ENCODE measurements at regions not wholly inside any gene's neighbourhood (a gene's known extent, or its start where the extent isn't known, plus 50 kb on each side); places are given as distances from the start of the nearest gene placed in this dataset.

DNA sequence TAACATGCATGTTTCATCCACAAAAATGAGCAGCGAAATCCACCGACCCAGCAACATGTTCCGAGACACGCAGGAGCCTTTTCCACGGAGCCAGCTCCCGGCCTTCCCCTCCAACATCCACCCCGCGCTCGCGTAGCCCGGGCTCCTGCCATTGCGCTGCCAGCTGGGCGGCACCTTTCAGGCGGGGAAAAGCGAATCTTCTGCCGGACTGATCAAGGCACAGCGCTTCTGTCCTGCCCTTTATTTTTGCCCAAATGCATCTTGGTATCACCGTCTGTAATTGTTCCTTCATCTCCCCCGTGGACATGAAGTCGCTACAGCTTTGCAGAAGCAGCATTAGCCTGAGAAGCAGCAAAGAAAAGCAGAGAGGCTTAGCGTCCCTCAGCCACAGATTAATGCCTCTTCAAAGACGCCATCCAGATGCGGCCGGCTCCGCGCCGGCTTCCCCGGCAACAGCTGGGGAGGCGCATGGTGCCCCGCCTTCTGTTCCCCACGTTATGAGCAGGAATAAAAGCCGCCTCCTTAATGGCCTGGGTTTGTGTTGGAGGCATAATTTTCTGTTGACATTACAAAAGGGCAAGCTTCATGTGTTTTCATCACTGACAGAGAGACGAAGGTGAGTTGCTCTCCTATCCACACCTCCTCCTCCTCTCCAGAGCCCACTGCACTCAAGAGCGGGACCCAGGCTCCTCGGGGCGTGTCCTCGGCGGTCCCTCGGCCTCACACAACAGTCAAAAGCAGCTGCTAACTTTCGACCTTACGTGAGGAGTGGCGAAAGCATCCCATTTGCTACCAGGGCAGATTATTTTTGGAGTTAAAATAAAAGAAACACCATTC is 122.1 kb upstream of the SALL3 start:
- DNase-seq (ENCODE audit: low read depth), result no peak

DNA sequence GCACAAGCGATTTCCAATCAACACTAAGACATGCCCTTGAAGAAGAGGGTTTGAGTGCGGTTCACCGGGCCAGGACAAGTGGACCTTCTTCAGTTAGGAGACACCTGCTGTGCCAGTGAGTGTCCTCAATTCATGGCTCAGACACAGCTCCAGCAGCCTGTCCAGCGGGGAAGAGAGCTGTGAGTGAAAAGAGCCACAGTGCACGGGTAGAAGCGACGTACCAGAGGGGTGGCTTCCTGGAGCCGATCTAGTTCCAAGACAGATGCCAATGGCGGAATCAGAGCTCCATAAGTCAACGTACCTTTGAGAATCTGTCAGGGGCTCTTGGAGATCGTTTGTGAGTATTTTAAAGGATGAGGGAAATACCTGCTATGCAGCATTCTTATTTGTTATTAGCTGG is 119.9 kb upstream of the SALL3 start:
- no peak overlapping the region for H3K4me3 ChIP-seq (replicated peaks; ENCODE audit: low read depth, low read length)
- TF ChIP-seq, protein P1, sequence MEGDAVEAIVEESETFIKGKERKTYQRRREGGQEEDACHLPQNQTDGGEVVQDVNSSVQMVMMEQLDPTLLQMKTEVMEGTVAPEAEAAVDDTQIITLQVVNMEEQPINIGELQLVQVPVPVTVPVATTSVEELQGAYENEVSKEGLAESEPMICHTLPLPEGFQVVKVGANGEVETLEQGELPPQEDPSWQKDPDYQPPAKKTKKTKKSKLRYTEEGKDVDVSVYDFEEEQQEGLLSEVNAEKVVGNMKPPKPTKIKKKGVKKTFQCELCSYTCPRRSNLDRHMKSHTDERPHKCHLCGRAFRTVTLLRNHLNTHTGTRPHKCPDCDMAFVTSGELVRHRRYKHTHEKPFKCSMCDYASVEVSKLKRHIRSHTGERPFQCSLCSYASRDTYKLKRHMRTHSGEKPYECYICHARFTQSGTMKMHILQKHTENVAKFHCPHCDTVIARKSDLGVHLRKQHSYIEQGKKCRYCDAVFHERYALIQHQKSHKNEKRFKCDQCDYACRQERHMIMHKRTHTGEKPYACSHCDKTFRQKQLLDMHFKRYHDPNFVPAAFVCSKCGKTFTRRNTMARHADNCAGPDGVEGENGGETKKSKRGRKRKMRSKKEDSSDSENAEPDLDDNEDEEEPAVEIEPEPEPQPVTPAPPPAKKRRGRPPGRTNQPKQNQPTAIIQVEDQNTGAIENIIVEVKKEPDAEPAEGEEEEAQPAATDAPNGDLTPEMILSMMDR (IDR thresholded peaks at IDR 0.05; ENCODE audit: low read length, missing control alignments), result no peak
- DNase-seq (ENCODE audit: low read depth), result no peak

More for the DNA sequence above, 122.1 kb upstream of the SALL3 start:
- no peak overlapping the region for H3K4me3 ChIP-seq (replicated peaks; ENCODE audit: low read depth, low read length)
- TF ChIP-seq, protein P1 (IDR thresholded peaks at IDR 0.05; ENCODE audit: low read length, missing control alignments), result no peak

DNA sequence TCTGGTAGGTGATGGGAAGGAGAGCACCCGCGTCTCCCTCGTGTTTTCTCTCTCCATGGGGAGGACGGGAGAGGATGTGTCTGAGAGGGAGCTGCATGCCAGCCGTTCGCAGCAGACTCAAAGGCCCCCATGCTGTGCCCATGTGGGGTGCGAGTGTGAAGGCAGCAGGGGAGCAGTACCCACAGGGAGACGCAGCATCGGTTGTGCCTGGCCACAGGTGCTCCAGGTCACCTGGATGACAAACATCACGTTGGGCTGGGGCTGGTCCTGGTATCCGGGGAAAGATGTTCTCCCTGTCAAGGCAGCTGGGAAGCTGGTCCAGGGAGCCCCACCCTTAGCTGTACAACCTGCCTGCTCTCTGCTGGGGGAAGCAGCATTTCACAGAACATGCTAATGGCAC is 119.5 kb upstream of the SALL3 start:
- TF ChIP-seq, protein P1 (IDR thresholded peaks at IDR 0.05; ENCODE audit: low read length, missing control alignments), result no peak
- no peak for DNase-seq (ENCODE audit: low read depth)
- no peak overlapping the region for H3K4me3 ChIP-seq (replicated peaks; ENCODE audit: low read depth, low read length)

DNA sequence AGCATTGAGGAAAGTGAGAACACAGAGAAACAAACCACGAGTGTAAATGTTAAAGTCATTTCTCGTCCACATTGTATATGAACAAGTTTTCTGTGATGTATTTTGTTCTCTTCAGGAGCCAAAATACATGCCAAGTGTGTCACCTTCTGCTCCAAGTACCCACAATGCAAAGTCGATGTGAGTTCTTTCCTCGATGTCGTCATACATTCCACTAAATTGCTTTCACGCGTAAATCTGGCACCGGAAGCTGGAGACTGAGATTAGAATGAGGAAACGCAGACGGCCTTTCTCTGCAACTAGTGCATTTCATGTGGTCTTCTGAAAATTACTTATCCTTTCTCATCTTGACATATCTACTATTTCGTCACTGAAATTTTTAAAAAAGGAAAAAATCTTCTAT is 118.5 kb upstream of the SALL3 start:
- TF ChIP-seq, protein P1 (IDR thresholded peaks at IDR 0.05; ENCODE audit: low read length, missing control alignments), result no peak
- H3K4me3 ChIP-seq (replicated peaks; ENCODE audit: low read depth, low read length), result no peak overlapping the region
- no peak for DNase-seq (ENCODE audit: low read depth)

DNA sequence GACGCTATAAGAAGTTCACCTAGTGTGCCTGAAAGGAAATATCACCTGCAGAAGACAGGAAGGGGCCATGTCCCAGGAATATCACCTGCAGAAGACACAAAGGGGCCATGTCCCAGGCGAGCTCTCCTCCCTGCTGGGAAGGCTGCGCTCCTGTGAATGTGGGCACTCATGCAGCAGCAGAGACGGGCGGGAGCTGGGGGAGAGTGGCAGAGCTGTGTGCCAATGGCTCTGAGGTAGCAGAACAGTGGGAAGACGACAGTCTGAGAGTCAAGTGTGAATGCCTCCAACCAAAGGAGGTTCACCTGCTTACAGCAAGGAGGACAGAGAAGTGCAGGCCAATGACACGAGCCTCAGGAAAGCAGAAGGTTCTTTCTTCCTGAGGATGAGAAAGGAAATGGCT is 117.9 kb upstream of the SALL3 start:
- TF ChIP-seq, protein P1 (IDR thresholded peaks at IDR 0.05; ENCODE audit: low read length, missing control alignments), result no peak
- H3K4me3 ChIP-seq (replicated peaks; ENCODE audit: low read depth, low read length), result no peak overlapping the region

DNA sequence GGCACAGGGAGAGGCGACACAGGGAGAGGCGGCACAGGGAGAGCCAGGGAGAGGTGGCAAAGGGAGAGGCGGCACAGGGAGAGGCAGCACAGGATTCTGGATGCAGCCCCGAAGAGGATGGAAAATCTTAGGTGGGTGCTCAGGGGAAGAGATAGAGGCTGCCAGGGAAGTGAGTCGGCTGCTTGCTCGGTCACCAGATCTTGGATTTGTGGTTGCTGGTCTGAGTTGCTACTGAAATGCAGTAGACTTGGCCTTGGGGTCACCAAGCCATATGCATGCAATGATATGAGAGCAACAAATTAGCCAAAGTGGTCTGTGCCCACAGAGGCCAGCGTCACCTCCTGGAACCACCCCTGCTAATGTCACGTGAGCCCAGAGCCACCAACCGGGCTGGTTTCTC is 117.2 kb upstream of the SALL3 start:
- DNase-seq (ENCODE audit: low read depth), result no peak
- no peak overlapping the region for H3K4me3 ChIP-seq (replicated peaks; ENCODE audit: low read depth, low read length)
- TF ChIP-seq, protein P1 (IDR thresholded peaks at IDR 0.05; ENCODE audit: low read length, missing control alignments), result no peak

More for the DNA sequence above, 117.9 kb upstream of the SALL3 start:
- no peak for DNase-seq (ENCODE audit: low read depth)

All from fibroblast of pulmonary artery (primary cell).